ENCODE measurements at regions not wholly inside any gene's neighbourhood (a gene's known extent, or its start where the extent isn't known, plus 50 kb on each side); places are given as distances from the start of the nearest gene placed in this dataset.

GRCh38 chr11:92638678-92639077 is 330.8 kb upstream of the MTNR1B start:
- Histone ChIP-seq H3K4me3 (IDR thresholded peaks at IDR 0.05; ENCODE audit: insufficient read depth, low read depth, low read length) (no peak overlapping the region), H4K20me1 (ENCODE audit: insufficient read depth) (no peaks in the 10 kb centered on the region), H3K36me3 (ENCODE audit: insufficient read depth) (no peaks in the 10 kb centered on the region), H3K4me2 (no peak overlapping the region), H3K27me3 (ENCODE audit: insufficient read depth, low read depth) (no peaks in the 10 kb centered on the region), H3K27ac (no peak overlapping the region), H3K9ac (no peak overlapping the region), H2AFZ (ENCODE audit: low read depth) (no peak overlapping the region), H3K4me1 (ENCODE audit: low read depth, poor library complexity, severe bottlenecking) (no peaks in the 10 kb centered on the region), H3K79me2 (ENCODE audit: insufficient read depth, low read depth) (no peaks in the 10 kb centered on the region)
- TF ChIP-seq CTCF (conservative IDR thresholded peaks at IDR 0.05; ENCODE audit: low read depth, low read length): no peak

DNA sequence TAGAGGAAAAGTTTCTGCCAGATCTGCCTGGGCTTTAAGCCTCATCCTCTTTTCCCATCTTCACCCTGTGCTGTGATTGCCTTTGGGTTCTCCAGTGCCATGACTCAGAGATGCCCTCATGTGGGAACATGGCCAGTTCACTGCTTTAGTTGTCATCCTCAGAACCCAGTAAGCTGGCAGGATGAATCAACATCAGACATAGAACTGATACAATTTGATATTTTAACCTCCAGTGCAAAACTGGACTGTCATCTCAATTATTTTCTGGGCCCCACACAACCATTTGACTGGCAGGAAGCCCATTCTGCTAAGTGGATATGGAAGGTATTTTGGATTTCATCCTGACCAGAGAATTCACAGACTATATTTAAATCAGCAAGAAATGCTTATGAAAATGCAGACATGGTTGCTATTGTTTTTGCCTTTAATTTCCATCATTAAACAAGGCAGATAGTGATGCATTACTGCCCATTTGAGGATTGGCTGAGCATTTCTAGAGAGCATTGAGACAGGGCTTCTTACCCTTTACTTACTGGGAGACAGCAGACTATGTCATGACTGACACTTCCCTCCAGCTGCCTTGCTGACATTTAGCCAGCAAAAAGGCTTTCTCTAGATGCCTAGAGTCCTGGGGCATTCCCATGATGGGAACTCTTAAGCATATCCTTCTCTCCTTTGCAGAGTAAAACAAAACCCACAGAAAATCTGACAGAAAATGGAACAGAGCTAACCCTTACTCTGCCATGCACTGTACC is 327.1 kb upstream of the MTNR1B start:
- Histone ChIP-seq H3K27me3 (ENCODE audit: insufficient read depth, low read depth) (no peaks in the 10 kb centered on the region), H3K79me2 (ENCODE audit: insufficient read depth, low read depth) (no peaks in the 10 kb centered on the region), H2AFZ (ENCODE audit: low read depth) (no peak overlapping the region), H3K4me1 (ENCODE audit: low read depth, poor library complexity, severe bottlenecking) (no peaks in the 10 kb centered on the region), H3K36me3 (ENCODE audit: insufficient read depth) (no peaks in the 10 kb centered on the region), H4K20me1 (ENCODE audit: insufficient read depth) (no peaks in the 10 kb centered on the region), H3K9ac (no peak overlapping the region), H3K4me3 (IDR thresholded peaks at IDR 0.05; ENCODE audit: insufficient read depth, low read depth, low read length) (no peak overlapping the region), H3K4me2 (no peak overlapping the region), H3K27ac (no peak overlapping the region)
- no peak for TF ChIP-seq CTCF (conservative IDR thresholded peaks at IDR 0.05; ENCODE audit: low read depth, low read length)

DNA sequence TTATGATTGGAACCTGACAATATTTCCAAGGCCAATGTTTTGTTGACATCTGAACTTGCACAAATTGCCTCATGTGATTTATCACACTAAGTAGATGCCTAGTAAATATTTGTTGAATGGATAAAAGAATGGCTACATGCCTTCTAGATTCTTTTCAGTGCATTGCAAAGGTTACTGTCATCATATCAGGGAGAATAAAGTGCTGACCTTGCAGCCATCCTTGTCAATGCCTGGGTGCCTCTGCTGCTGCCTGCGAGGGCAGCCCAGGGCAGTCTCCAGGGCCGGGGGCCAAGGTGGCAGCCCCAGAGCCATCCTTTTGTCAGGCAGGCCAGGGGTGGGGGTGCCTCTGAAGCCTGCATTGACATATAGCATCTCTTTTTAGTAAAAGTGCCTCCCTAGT is 325.6 kb upstream of the MTNR1B start:
- no peak overlapping the region for H3K4me2 ChIP-seq
- no peaks in the 10 kb centered on the region for H3K4me1 ChIP-seq (ENCODE audit: low read depth, poor library complexity, severe bottlenecking)
- no peaks in the 10 kb centered on the region for H3K27me3 ChIP-seq (ENCODE audit: insufficient read depth, low read depth)
- no peaks in the 10 kb centered on the region for H3K79me2 ChIP-seq (ENCODE audit: insufficient read depth, low read depth)
- H4K20me1 ChIP-seq (ENCODE audit: insufficient read depth): no peaks in the 10 kb centered on the region
- H2AFZ ChIP-seq (ENCODE audit: low read depth): no peak overlapping the region
- no peak overlapping the region for H3K4me3 ChIP-seq (IDR thresholded peaks at IDR 0.05; ENCODE audit: insufficient read depth, low read depth, low read length)
- no peaks in the 10 kb centered on the region for H3K36me3 ChIP-seq (ENCODE audit: insufficient read depth)
- H3K27ac ChIP-seq: no peak overlapping the region
- H3K9ac ChIP-seq: no peak overlapping the region
- no peak for TF ChIP-seq CTCF (conservative IDR thresholded peaks at IDR 0.05; ENCODE audit: low read depth, low read length)

DNA sequence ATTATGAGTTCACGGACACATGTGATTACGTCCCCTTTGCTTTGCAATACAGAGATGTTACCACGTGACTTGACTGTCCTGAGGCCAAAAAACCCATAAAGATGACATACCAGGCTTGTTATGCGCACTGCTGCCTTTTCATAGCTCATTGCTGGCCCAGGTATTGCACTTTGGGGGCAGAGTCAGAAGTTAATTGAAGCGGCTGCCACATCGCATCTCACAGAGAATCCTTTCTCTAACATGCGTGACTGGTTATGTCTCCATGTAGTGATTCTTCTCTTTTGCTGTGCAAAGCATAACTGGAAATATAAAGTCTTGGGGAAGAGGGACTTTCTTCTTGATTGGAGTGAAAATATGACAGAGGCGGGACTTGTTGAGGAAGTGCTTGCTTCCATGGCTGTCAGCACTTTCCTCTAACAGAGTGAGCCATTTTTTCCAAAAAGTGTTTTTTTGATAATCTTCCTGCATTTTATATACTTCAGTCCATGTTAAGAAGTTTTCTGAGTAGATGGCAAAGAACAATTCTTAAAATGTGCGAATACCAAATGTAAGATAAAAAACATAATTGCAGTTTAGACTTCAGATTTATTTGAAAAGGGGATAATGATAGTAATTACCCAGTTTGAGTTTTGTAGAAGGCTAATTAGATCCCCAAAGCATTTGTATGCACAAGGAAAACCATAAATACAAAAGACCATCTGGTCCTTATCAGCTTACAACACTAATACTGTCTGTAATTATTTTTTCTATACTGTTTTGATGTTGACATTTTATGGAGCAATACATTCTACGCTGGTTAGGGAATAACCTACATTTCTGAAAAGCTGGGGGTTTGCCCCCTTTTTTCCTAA is 324.6 kb upstream of the MTNR1B start:
- Histone ChIP-seq H2AFZ (ENCODE audit: low read depth) (no peak overlapping the region), H3K79me2 (ENCODE audit: insufficient read depth, low read depth) (no peaks in the 10 kb centered on the region), H3K9ac (no peak overlapping the region), H3K4me2 (no peak overlapping the region), H3K36me3 (ENCODE audit: insufficient read depth) (no peaks in the 10 kb centered on the region), H3K27me3 (ENCODE audit: insufficient read depth, low read depth) (no peaks in the 10 kb centered on the region), H3K27ac (no peak overlapping the region), H3K4me1 (ENCODE audit: low read depth, poor library complexity, severe bottlenecking) (no peaks in the 10 kb centered on the region), H4K20me1 (ENCODE audit: insufficient read depth) (no peaks in the 10 kb centered on the region), H3K4me3 (IDR thresholded peaks at IDR 0.05; ENCODE audit: insufficient read depth, low read depth, low read length) (no peak overlapping the region)
- no peak for TF ChIP-seq CTCF (conservative IDR thresholded peaks at IDR 0.05; ENCODE audit: low read depth, low read length)
